ENCODE measurements at regions not wholly inside any gene's neighbourhood (a gene's known extent, or its start where the extent isn't known, plus 50 kb on each side); places are given as distances from the start of the nearest gene placed in this dataset.

- no peak for DNase-seq (ENCODE audit: low spot score)
Observed at GRCh38 chr14:95410838-95411237, 91.1 kb upstream of the CLMN start.

GRCh38 chr14:95409477-95410272 is 90.0 kb upstream of the CLMN start:
- DNase-seq (ENCODE audit: low spot score), result no peak

DNA sequence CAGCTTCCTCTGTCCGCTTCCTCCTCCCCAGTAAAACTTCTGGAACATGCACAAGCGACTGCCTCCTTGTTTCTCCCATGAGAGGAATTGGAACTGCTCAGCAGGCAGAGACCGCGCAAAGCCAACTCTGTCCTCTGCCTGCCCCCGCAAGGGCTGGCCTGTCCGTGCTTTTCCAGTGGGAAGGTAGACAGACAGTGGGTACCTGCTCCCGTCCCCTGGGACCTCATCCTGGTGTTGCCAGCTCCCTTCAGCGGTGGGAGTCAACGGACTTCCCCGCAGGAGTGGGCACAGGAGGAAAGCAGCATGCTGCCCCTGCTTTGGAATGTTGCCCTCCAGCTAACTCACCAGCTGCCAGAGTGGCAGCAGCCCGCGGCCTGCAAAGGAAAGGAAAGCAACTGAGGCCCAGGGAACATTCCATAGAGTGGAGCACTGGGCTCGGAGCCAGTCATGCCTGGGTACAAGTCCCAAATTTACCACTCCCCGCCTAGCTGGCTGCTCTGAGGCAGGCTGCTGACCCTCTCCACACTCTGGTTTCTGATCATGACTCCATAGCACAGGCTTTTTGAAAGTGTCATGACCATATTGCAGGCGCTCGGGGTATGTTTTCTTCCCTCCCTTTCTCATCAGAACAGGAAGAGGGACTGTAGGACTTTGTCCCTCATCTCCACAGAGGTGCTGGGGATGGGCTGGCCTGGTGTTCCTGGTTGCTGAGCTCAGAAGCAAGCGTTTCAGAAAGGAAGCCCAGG is 89.2 kb upstream of the CLMN start:
- DNase-seq (ENCODE audit: low spot score), result no peak

DNA sequence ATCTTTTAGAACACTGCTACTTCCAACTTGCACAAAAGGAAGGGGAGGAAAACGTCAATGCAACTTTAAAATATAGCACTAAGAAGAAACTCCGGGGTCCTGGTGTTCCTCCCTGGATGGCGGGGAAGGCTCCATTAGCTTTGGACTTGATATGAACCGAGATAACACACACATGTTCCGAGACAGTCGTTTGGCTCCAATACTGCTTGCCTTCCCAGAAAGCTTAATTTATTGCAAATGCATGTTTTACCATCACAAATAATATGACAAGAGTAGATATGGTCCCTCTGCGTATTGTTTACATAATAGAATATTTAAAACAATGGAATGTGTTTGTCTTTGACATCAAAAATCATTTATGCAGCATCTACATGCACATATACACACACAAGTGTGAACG is 87.6 kb upstream of the CLMN start:
- DNase-seq (ENCODE audit: low spot score), result no peak

GRCh38 chr14:95406756-95407277 is 87.1 kb upstream of the CLMN start:
- DNase-seq (ENCODE audit: low spot score), result no peak

DNA sequence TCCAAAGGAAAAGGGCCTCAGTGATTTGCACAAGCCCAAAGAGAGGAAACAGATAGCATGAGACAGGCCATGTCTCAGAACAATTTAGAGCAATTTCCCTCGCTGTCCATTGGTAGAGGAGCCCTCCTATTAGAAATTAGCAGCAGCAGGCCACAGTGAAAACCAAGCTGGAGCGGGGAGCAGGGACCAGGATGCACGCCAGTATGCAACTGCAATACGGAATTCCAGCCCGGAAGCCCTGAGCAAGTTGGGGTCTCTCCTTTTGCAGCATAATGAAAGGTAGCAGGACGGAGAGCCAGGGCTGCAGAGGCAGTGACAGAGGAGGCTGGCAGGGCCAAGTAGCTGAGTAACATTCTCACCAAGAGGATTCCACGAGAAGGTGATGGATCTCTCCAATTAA is 84.9 kb upstream of the CLMN start:
- DNase-seq (ENCODE audit: low spot score), result no peak

DNA sequence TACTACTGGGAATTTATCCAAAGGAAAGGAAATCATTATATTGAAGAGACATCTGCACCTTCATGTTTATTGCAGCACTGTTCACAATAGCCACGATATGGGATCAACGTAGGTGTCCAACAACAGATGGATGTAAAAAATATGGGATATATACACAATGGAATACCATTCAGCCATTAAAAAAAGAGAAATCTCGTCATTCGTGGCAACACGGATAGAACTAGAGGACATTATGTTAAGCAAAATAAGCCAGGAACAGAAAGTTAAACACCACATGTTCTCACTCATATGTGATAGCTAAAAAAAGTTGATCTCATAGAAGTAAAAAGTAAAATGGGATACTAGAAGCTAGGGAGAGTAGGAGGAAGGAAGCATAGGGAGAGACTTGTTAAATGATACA is 82.9 kb upstream of the CLMN start:
- DNase-seq (ENCODE audit: low spot score), result no peak

DNA sequence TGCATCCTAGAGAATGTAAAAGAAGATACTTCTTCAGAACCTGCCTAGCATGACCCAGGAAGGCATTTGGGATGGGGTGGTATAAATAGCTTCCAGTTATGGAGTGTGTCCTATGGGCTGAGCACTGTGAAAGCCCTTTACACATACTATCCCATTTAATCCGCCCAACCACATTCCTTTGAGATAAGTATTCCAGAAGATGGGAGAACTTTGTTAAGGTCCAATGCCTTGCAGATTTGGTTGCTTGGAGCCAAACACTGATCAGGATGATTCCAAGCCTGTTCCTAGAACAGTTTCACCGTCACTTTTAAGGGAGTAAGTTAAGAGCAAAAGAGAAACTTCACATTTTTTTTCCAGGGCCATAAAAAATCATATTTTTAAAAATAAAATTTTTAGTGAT is 82.5 kb upstream of the CLMN start:
- DNase-seq (ENCODE audit: low spot score), result no peak

- no peak for DNase-seq (ENCODE audit: low spot score)
Observed at GRCh38 chr14:95398630-95399547, 79.2 kb upstream of the CLMN start.

DNA sequence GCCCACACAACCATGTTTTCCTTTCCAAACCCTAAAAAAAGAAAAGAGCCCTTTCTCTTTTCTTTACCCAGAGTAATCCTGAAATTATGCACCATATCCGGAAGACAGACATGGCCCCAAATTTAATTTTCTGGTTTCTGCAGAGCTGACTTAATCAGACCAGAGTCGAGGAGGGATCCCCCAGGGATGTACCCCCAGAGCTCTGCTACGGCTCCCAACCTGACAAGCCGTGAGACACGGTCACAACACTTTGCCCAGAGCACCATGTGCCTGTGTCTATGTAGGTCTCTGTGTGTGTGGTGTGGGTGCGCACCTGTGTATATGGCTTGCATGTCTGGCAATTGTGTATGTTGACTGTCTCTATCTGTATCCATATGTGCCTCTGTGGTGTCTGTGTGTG is 77.6 kb upstream of the CLMN start:
- DNase-seq (ENCODE audit: low spot score), result no peak

- no peak for DNase-seq (ENCODE audit: low spot score)
Observed at GRCh38 chr14:95396221-95396620, 76.5 kb upstream of the CLMN start.

DNA sequence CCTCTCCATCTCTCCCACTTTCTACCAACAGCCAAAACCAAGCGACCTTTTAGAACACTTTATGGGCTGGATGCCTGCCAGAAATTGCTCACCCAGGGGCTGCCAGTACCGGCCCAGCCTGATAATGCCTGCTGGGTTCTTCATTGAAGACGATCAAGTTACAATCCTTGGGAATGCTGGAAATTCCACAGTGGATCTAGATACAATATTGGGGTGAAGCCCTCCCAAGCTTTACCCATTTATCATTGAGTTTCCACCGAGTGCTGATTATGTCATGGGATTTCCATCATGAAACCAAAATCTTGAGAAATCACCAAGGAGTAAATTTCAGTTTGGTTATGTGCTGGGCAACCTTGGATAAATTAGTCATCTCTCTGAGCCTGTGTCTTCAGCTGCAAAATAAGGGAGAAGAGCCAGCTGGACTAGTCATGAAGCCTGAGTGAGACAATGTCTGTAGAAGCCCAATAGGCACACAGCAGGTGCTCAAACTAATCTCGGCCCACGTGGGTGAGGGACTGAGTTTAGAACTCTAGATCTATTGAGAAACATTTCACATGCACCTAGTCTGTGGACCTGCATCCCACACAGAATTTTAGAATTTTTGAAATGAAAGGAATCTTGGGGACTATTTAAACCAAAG is 75.5 kb upstream of the CLMN start:
- no peak for DNase-seq (ENCODE audit: low spot score)

- no peak for DNase-seq (ENCODE audit: low spot score)
Observed at GRCh38 chr14:95394297-95395097, 74.8 kb upstream of the CLMN start.

DNA sequence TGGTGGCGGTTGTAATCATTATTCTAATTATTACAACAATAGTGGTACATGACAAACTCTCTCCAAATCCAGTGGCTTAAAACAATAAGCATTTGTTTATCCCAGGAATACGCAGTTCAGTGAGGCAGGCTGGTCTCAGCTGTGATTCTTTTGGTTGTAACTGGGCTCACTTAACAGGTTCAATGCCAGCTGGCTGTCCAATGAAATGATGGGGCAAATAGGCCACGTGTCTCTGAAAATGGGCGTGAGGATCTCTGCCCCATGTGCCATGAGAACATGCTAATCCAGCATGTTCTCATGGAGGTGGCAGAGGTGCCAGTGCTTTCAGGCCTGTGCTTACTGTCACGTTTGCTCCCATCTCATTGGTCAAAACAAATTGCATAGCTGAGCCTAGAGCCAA is 73.1 kb upstream of the CLMN start:
- DNase-seq (ENCODE audit: low spot score), result no peak

GRCh38 chr14:95391331-95391730 is 71.6 kb upstream of the CLMN start:
- DNase-seq (ENCODE audit: low spot score), result no peak

DNA sequence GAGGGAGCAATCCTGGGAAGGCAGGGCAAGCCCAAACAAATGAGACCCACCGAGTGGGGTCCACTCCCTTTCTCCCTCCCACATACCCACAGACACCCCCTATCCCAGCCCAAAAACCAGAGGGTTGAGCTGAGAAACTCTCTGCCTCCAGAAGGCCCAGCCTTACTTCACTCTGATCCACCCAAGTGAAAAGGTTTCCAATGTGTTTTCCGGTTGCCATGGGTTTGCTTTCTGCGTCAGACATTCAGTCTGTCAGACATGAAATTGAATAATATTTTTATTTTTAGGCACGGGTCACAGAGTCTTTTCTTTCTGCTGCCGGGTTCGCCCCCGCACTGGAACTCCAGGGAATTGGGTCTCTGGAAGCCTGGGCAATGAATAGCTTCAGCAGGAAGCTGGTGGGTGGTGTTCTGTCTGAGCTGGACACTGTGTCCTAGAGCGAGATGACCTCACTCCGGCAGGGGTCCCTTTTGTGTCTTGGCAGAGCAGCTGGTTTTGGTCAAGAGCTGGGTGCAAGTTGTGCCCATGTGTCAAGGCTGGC is 69.8 kb upstream of the CLMN start:
- peak; percentile 28 for DNase-seq (ENCODE audit: low spot score)

DNA sequence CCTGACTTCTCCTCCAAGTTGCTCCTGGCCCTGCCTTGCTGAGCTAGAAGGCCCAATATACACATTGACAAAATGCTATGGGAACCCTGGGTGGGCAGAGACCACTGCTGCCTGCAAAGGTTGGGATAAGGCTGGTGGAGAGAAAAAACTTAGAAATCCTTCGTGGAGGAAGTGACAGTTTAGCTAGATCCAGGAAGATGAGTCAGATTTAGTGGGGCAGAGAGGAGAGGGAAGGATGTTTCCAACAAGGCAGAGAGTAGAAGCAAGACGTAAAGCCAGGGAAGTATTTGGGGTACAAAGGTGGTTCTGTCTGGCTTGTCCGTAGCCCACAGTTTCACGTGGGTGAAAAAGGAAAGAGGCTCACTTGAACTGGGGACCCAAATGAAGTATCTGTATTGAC is 69.0 kb upstream of the CLMN start:
- DNase-seq (ENCODE audit: low spot score), result no peak

GRCh38 chr14:95387826-95388445 is 68.2 kb upstream of the CLMN start:
- no peak for DNase-seq (ENCODE audit: low spot score)

DNA sequence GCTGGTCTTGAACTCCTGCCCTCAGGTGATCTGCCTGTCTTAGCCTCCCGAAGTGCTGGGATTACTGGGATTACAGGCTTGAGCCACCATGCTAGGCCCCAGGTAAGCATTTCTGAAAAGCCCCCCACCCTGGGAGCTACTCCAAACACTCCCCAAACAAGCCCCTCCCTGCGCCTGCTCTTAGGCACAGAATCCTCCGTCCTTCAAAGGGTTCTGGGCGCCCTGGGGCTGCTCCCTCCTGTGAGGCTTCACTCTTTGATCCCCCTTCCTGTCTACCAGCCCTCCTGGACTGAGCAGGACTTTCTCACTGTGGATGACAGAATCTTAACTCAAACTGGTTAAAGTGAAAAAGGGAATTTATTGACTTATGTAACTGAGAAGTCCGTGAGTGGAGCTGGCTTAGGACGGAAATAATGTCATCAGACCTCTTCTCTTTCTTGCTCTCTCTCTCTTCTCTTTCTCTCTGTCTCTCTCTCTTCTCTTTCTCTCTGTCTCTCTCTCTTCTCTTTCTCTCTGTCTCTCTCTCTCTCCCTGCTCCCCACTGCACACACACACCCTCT is 66.9 kb upstream of the CLMN start:
- DNase-seq (ENCODE audit: low spot score), result no peak

- no peak for DNase-seq (ENCODE audit: low spot score)
Observed at GRCh38 chr14:95385701-95386100, 66.0 kb upstream of the CLMN start.
